Erythroblast (primary cell): ENCODE measurements at regions not wholly inside any gene's neighbourhood (a gene's known extent, or its start where the extent isn't known, plus 50 kb on each side); places are given as distances from the start of the nearest gene placed in this dataset.

Source experiments
- DNase-seq, 2 experiments: peaks; one replicate each; lab custom pipeline; 2025; lab: John Stamatoyannopoulos, UW
- GATA1 ChIP-seq: IDR thresholded peaks from 2 replicates; pipeline ENCODE4 v1.6.1; 2011; ENCODE audit warnings: low read depth, mild to moderate bottlenecking, control low read depth, low read length, moderate library complexity
- POLR2A ChIP-seq: IDR thresholded peaks from 2 replicates; pipeline ENCODE4 v1.6.1; 2011; ENCODE audit warnings: mild to moderate bottlenecking, low read length

GRCh38 chr14:50008562-50008961, 107.8 kb downstream of the VCPKMT start:
- DNase-seq: no peak
- TF ChIP-seq POLR2A: no peak
- TF ChIP-seq GATA1: no peak

- TF ChIP-seq POLR2A (no peak), GATA1 (no peak)
- no peak for DNase-seq
These were observed 107.4 kb downstream of the VCPKMT start for GRCh38 chr14:50008974-50009373.

DNA sequence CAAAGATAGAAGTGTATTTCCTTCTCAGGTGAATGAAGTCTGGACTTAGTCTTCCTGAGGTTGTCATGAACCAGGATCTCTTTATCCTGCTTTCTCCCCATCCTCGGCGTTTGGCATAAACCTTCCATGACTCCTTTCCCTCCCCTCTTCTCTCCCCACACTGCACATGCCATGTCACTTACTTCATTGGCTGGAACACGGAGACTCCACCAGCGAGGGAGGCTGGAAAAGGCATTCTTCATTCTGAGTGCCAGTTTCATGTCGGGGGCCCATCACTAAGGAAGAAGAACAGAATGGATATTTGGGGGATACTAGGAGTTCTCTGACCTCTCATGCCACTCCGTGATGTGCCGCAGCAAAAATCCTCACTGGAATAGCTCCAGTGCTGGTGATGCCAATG, 105.6 kb downstream of the VCPKMT start:
- TF ChIP-seq GATA1: no peak
- TF ChIP-seq POLR2A: no peak
- no peak for DNase-seq

DNA sequence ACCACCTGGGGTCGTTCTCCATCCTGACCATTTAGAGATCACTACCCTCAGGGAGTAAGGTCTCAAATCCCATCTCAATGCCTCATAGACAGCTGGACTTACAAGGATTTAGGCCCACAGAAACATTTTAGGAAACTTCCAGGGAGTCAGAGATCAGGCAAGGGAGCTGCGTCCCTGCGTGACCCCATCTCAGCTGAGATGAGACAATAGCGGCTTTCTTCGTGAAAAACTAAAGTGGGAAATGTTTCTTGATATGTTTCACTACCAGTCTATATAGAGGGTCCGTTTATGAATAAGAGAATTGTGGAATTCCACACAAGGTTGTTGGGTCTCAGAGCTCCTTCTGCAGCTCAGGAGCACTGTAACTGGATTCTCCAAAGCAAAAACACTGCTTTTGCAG, 105.1 kb downstream of the VCPKMT start:
- no peak for TF ChIP-seq POLR2A
- TF ChIP-seq GATA1: no peak

GRCh38 chr14:50012644-50013043, 103.7 kb downstream of the VCPKMT start:
- DNase-seq: no peak
- no peak for TF ChIP-seq GATA1
- no peak for TF ChIP-seq POLR2A

More for the DNA sequence above, 105.1 kb downstream of the VCPKMT start:
- no peak for DNase-seq

DNA sequence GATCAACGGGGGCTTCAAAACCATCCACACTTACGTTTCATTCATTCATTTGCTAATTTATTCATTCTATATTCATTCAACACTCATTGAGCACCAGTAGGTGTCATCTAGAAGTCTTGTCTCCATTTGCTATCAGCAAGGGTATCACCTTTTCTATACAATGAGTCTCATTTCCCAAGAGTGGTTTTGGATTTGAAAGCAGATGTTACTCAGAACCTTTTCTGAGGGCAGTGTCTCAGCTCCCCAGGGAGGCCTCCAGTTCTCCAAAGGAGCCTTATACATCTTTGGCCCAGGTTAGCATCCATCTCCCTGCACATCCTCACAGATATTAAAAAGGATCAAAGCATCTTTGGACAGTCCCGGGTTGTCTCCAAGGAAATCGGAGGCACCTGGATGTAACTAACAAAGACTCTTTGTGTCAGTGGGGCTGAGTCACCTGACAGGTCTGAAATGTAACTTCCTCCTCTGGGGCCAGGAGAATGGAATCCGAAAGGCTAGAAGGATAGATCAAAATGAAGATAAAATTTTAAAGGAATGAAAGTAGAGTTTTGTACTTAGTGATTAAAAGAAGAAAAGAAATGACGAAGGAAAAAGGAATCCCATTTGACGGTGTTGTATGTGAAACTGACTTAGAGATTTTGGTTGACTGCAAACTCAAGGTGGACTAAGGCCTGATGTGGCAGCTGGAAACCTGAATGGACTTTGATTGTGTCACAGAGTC, 103.0 kb downstream of the VCPKMT start:
- TF ChIP-seq POLR2A: no peak
- no peak for TF ChIP-seq GATA1
- DNase-seq: no peak

DNA sequence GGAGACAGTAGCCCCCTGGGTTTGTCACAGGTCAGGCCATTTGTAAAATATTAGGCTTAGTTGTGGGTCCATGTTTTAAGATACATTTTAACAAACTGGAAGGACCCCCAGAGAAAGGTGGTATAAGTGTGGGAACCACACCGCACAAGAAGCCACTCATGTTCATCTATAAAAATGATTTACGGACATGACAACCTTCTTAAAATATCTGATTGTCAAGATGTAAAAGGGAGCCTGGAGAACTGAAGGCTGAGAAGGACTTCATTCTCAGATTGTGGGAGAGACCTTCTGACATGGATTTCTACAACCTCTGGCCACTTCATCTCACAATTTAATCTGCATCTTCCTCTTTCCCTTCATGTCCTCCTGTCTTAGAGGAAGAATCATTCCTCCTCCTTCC, 102.4 kb downstream of the VCPKMT start:
- TF ChIP-seq GATA1: no peak
- DNase-seq: no peak

GRCh38 chr14:50014809-50015430, 101.5 kb downstream of the VCPKMT start:
- no peak for DNase-seq
- TF ChIP-seq POLR2A (no peak), GATA1 (no peak)

- TF ChIP-seq GATA1 (no peak), POLR2A (no peak)
These were observed 100.7 kb downstream of the VCPKMT start for GRCh38 chr14:50015716-50016115.

DNA sequence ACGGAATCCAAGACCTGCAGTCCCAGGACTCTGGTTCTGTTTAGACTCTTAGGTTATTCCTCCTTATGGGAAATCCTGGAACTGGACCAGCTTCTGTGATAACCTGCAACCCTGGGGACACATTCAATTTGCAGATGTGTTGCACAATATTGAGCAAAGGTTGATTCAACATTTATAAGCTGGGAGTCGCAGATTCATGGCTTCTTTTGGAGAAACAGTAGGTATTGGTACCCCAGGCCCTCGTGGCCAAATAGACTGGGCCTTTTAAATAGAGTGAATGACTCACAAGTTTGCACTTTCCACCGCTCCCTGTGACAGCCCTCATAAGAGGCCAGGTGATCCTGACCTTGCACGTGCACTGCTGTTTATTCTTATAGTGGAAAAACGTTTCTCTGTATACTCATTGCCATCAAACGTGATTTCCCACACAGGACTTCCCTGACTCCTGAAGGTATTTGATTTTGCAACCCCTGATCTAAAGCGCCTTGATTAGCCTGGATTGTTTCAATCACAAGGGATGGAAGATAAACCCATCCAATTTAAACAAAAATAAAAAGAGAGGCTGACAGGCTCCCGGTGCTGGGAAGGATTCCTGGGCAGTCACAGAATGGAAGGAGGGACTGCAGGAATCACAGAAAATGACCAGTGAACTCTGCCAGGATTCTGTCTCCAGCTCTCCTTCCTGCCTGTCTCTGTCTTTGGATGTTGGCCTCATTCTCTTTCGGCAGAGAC, 98.0 kb downstream of the VCPKMT start:
- TF ChIP-seq GATA1: no peak
- TF ChIP-seq POLR2A: no peak
- DNase-seq: no peak

More at GRCh38 chr14:50015716-50016115, 100.7 kb downstream of the VCPKMT start:
- DNase-seq: no peak

- no peak for DNase-seq
- TF ChIP-seq POLR2A (no peak), GATA1 (no peak)
These were observed 97.5 kb downstream of the VCPKMT start for GRCh38 chr14:50018933-50019210.

- DNase-seq: no peak
These were observed 96.2 kb downstream of the VCPKMT start for GRCh38 chr14:50020184-50020583.

DNA sequence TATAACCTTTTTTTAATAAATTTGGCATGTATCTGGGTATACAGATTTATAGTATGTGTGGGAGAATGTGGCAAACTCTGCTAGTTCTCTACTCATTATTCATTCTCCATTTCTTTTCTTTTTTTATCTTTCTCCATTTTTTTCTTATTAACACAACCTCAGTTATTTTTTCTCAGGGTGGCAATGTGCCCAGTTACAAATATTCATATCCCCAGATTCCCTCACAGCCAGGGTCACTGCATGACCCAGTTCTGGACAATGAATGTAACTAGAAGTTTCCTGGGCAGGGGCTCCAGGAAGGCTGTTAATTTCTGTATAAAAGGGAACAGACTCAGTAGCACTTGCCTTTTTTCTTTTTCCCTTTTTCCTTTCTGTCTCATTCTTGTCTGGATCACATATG, 95.6 kb downstream of the VCPKMT start:
- TF ChIP-seq GATA1: no peak
- no peak for TF ChIP-seq POLR2A
- DNase-seq: no peak

More at GRCh38 chr14:50020184-50020583, 96.2 kb downstream of the VCPKMT start:
- TF ChIP-seq POLR2A (no peak), GATA1 (no peak)
